ENCODE measurements at regions not wholly inside any gene's neighbourhood (a gene's known extent, or its start where the extent isn't known, plus 50 kb on each side); places are given as distances from the start of the nearest gene placed in this dataset.
"Not testable (repeated sequence)": the region's sequence is repeated elsewhere in the genome, so short reads cannot be mapped to it uniquely, and the experiment has no call there.

- CTCF ChIA-PET: interaction anchor here (1.2 kb wide), 1 partner anchor 11 kb away, joined by 4 read pairs; no protein-coding TSS in a partner anchor
- peak; percentile 62 for TF ChIP-seq CTCF (conservative IDR thresholded peaks at IDR 0.05; ENCODE audit: low read depth, low read length)
- H3K36me3 ChIP-seq (ENCODE audit: insufficient read depth, low read length, poor library complexity, severe bottlenecking); DNase-seq (ENCODE audit: low spot score); intact Hi-C loops (cut with micrococcal nuclease; ENCODE audit: unreplicated experiment); BruUV-seq (replicated peaks); H3K27me3 ChIP-seq (replicated peaks; ENCODE audit: insufficient read depth, low read depth, low read length, poor library complexity); H3K27ac ChIP-seq (ENCODE audit: low read depth, low read length, poor library complexity, severe bottlenecking); POLR2A ChIA-PET (ENCODE audit: low non-redundant PET); H3K9me3 ChIP-seq (ENCODE audit: low read depth, low read length, poor library complexity, severe bottlenecking); H3K4me3 ChIP-seq (ENCODE audit: low read depth, low read length, poor library complexity, severe bottlenecking); H3K4me1 ChIP-seq (ENCODE audit: insufficient read depth, low read length, poor library complexity, severe bottlenecking): not testable (repeated sequence)
These were observed 883.8 kb downstream of the TMEM121 start for GRCh38 chr14:106410229-106410628.

DNA sequence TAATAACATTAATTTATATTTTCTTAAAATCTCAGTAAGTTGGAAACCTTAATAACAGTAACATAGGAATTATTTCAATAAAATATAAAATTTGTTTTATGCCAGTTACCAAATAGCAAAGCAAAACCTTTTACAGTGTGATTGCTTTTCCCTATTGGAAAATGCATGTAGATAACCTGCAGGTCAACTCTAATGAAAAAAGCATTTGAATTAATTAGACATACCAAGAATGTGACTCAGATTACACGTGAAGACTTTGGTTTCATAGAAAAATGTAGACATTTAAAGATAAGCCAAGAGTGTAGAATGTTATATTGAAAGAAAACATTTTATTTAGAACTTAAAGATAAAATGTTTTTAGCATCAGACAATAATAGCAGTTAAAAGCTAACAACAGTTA lies 888.1 kb downstream of the TMEM121 start:
- BruUV-seq (replicated peaks): no TSS peak
- ChIA-PET POLR2A (ENCODE audit: low non-redundant PET) (no interaction called here), CTCF (no interaction called here)
- no peak overlapping the region for H3K4me3 ChIP-seq (ENCODE audit: low read depth, low read length, poor library complexity, severe bottlenecking)
- H3K9me3 ChIP-seq (ENCODE audit: low read depth, low read length, poor library complexity, severe bottlenecking): no peaks in the 10 kb centered on the region
- H3K4me1 ChIP-seq (ENCODE audit: insufficient read depth, low read length, poor library complexity, severe bottlenecking): peaks cover 3% of the 10 kb centered on the region
- intact Hi-C loops (cut with micrococcal nuclease; ENCODE audit: unreplicated experiment): no loop called here
- DNase-seq (ENCODE audit: low spot score): no peak
- H3K27me3 ChIP-seq (replicated peaks; ENCODE audit: insufficient read depth, low read depth, low read length, poor library complexity): no peaks in the 10 kb centered on the region
- H3K36me3 ChIP-seq (ENCODE audit: insufficient read depth, low read length, poor library complexity, severe bottlenecking): no peaks in the 10 kb centered on the region
- no peak overlapping the region for H3K27ac ChIP-seq (ENCODE audit: low read depth, low read length, poor library complexity, severe bottlenecking)
- TF ChIP-seq CTCF (conservative IDR thresholded peaks at IDR 0.05; ENCODE audit: low read depth, low read length) (no peak), EZH2 (IDR thresholded peaks at IDR 0.05; ENCODE audit: borderline replicate concordance, low read depth, low read length, poor library complexity, severe bottlenecking) (no peak)

DNA sequence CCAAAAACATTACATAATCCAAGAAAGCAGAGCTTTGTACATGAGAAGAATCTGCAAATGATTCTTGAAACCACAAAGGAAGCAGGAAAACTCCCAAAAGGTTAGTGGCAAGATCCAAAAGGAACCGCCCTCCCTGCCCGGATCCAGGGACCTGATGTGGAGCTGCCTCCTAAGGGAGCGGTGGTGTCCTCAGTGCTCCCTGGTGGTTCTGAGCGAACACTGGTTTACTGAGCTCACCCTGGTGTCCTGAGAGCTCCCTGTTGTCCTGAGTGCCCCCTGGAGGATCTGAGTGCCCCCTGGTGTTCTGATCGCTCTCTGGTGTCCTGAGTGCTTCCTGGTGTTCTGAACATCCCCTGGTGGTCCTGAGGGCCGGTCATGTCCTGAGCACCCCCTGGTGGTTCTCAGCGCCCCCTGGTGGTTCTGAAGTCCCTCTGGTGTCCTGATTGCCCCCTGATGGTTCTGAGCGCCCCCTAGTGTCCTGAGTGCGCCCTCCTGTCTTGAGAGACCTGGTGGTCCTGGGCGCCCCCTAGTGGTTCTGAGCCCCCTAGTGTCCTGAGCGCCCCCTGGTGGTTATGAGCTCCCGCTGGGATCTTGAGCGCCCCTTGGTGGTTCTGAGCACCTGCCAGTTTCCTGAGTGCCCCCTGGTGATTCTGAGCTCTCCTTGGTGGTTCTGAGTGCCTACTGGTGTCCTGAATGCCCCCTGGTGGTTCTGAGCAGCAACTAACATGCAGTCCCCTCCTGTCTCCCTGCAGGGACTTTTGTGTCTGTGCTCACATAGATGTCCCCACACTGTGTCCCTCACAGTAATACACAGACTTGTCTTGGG lies 891.1 kb downstream of the TMEM121 start:
- no peak for TF ChIP-seq EZH2 (IDR thresholded peaks at IDR 0.05; ENCODE audit: borderline replicate concordance, low read depth, low read length, poor library complexity, severe bottlenecking)
- TF ChIP-seq CTCF (conservative IDR thresholded peaks at IDR 0.05; ENCODE audit: low read depth, low read length): peak; percentile 98
- Histone ChIP-seq H3K27me3 (replicated peaks; ENCODE audit: insufficient read depth, low read depth, low read length, poor library complexity) (no peaks in the 10 kb centered on the region), H3K4me3 (ENCODE audit: low read depth, low read length, poor library complexity, severe bottlenecking) (no peak overlapping the region), H3K4me1 (ENCODE audit: insufficient read depth, low read length, poor library complexity, severe bottlenecking) (peaks cover 3% of the 10 kb centered on the region), H3K9me3 (ENCODE audit: low read depth, low read length, poor library complexity, severe bottlenecking) (no peaks in the 10 kb centered on the region), H3K27ac (ENCODE audit: low read depth, low read length, poor library complexity, severe bottlenecking) (no peak overlapping the region), H3K36me3 (ENCODE audit: insufficient read depth, low read length, poor library complexity, severe bottlenecking) (no peaks in the 10 kb centered on the region)
- intact Hi-C loops (cut with micrococcal nuclease; ENCODE audit: unreplicated experiment): no loop called here
- DNase-seq (ENCODE audit: low spot score): peak; percentile 75
- CTCF ChIA-PET: interaction anchor here (0.5 to 1.7 kb wide), 9 partner anchors 12 to 413 kb away, joined by 3 to 7 read pairs (median 4); no protein-coding TSS in a partner anchor
- no TSS peak for BruUV-seq (replicated peaks)
- POLR2A ChIA-PET (ENCODE audit: low non-redundant PET): no interaction called here
